Neural cell (in vitro differentiated cells): ENCODE measurements at regions not wholly inside any gene's neighbourhood (a gene's known extent, or its start where the extent isn't known, plus 50 kb on each side); places are given as distances from the start of the nearest gene placed in this dataset.

Experiments
- H2AFZ ChIP-seq: fragments of 200-600, 300-800 bp; sonication (generic), shearing (Covaris generic); 2 replicates; pipeline ENCODE4 v1.6.0; 2014; ENCODE audit warnings: low read depth, mild to moderate bottlenecking, antibody characterized with exemption, low read length, moderate library complexity
- H3F3A ChIP-seq: fragments of 200-600 bp; shearing (Covaris generic); 2 replicates; pipeline ENCODE4 v1.6.1; 2016; ENCODE audit warnings: mild to moderate bottlenecking, moderate library complexity, mixed read lengths, antibody characterized with exemption, low read length; ENCODE audit not compliant: insufficient read depth, poor library complexity, severe bottlenecking
- H3K27ac ChIP-seq: fragments of 200-600, 300-800 bp; sonication (generic), shearing (Covaris generic); 2 replicates; pipeline ENCODE4 v1.5.1; 2014; ENCODE audit warnings: mild to moderate bottlenecking, low read length, moderate library complexity
- H3K27me3 ChIP-seq: fragments of 300-800, 200-600 bp; sonication (generic), shearing (Covaris generic); 2 replicates; pipeline ENCODE4 v1.6.0; 2014; ENCODE audit warnings: mild to moderate bottlenecking, low read depth, low read length, moderate library complexity; ENCODE audit not compliant: insufficient read depth
- H3K36me3 ChIP-seq: fragments of 300-800, 200-600 bp; sonication (generic), shearing (Covaris generic); 2 replicates; pipeline ENCODE4 v1.5.1; 2014; ENCODE audit warnings: mild to moderate bottlenecking, antibody characterized with exemption, low read length, moderate library complexity; ENCODE audit not compliant: insufficient read depth
- H3K4me2 ChIP-seq: fragments of 300-800, 200-600 bp; sonication (generic), shearing (Covaris generic); 2 replicates; pipeline ENCODE4 v1.6.0; 2014; ENCODE audit warnings: mild to moderate bottlenecking, low read length
- H3K4me3 ChIP-seq: fragments of 300-800, 200-600 bp; sonication (generic), shearing (Covaris generic); 2 replicates; pipeline ENCODE4 v1.5.1; 2014; ENCODE audit warnings: mild to moderate bottlenecking, low read length, moderate library complexity
- H3K79me2 ChIP-seq: fragments of 200-600 bp; shearing (Covaris generic); replicated peaks from 2 replicates; pipeline ENCODE4 v1.6.0; 2014; ENCODE audit warnings: mild to moderate bottlenecking, low read length, moderate library complexity; ENCODE audit not compliant: insufficient read depth
- H3K9ac ChIP-seq: fragments of 300-800, 200-600 bp; sonication (generic), shearing (Covaris generic); 2 replicates; pipeline ENCODE4 v1.6.1; 2016; ENCODE audit warnings: mild to moderate bottlenecking, low read length, mixed read lengths
- H3K9me2 ChIP-seq: fragments of 200-600 bp; shearing (Covaris generic); 2 replicates; pipeline ENCODE4 v1.6.1; 2016; ENCODE audit warnings: mild to moderate bottlenecking, low read length, mixed read lengths; ENCODE audit not compliant: insufficient read depth
- H3K9me3 ChIP-seq: fragments of 200-600, 300-800 bp; sonication (generic), shearing (Covaris generic); 2 replicates; pipeline ENCODE4 v1.6.1; 2016; ENCODE audit warnings: mild to moderate bottlenecking, mixed run types, low read length, moderate library complexity, mixed read lengths
- H4K20me1 ChIP-seq: fragments of 200-600 bp; shearing (Covaris generic); 2 replicates; pipeline ENCODE4 v1.6.1; 2016; ENCODE audit warnings: mild to moderate bottlenecking, mixed run types; ENCODE audit not compliant: insufficient read depth
- CTCF ChIP-seq: fragments of 450-650 bp; IDR thresholded peaks from 2 replicates; pipeline ENCODE4 v1.5.1; 2014; ENCODE audit warnings: antibody characterized with exemption, mild to moderate bottlenecking, moderate library complexity; ENCODE audit not compliant: poor library complexity, severe bottlenecking
- EP300 ChIP-seq: fragments of 450-650 bp; conservative IDR thresholded peaks from 2 replicates; pipeline ENCODE4 v1.6.1; 2014; ENCODE audit warnings: antibody characterized with exemption, mild to moderate bottlenecking, moderate library complexity; ENCODE audit not compliant: poor library complexity, severe bottlenecking
- EZH2 ChIP-seq: fragments of 200-600, 300-800 bp; shearing (Covaris generic), sonication (generic); IDR thresholded peaks from 2 replicates; pipeline ENCODE4 v1.6.1; 2014; ENCODE audit warnings: antibody characterized with exemption, low read length, borderline replicate concordance, mild to moderate bottlenecking; ENCODE audit not compliant: insufficient read depth, poor library complexity, severe bottlenecking
- MXI1 ChIP-seq: fragments of 450-650 bp; conservative IDR thresholded peaks from 2 replicates; pipeline ENCODE4 v1.6.1; 2014; ENCODE audit warnings: antibody characterized with exemption, mild to moderate bottlenecking; ENCODE audit not compliant: poor library complexity, severe bottlenecking
- POLR2AphosphoS5 ChIP-seq: IDR thresholded peaks from 2 replicates; pipeline ENCODE4 v1.6.1; 2012
- RAD21 ChIP-seq: fragments of 450-650 bp; conservative IDR thresholded peaks from 2 replicates; pipeline ENCODE4 v1.6.1; 2014; ENCODE audit warnings: antibody characterized with exemption, mild to moderate bottlenecking, moderate library complexity
- REST ChIP-seq: IDR thresholded peaks from 2 replicates; pipeline ENCODE4 v1.6.1; 2012; ENCODE audit warnings: borderline replicate concordance
- SMC3 ChIP-seq: fragments of 450-650 bp; conservative IDR thresholded peaks from 2 replicates; pipeline ENCODE4 v1.6.1; 2014; ENCODE audit warnings: antibody characterized with exemption, mild to moderate bottlenecking, moderate library complexity; ENCODE audit not compliant: poor library complexity

- Histone ChIP-seq H3K27ac (no peak overlapping the region), H3K9ac (no peak overlapping the region), H3F3A (no peaks in the 10 kb centered on the region), H3K36me3 (no peaks in the 10 kb centered on the region), H2AFZ (no peak overlapping the region), H3K9me3 (no peaks in the 10 kb centered on the region), H3K4me3 (no peak overlapping the region), H3K27me3 (no peaks in the 10 kb centered on the region), H4K20me1 (no peaks in the 10 kb centered on the region), H3K9me2 (no peaks in the 10 kb centered on the region), H3K79me2 (no peaks in the 10 kb centered on the region), H3K4me2 (no peak overlapping the region)
- TF ChIP-seq MXI1 (no peak), SMC3 (no peak), RAD21 (no peak), REST (no peak), CTCF (no peak), EP300 (no peak), EZH2 (no peak)
These were observed 959.9 kb upstream of the AMELY start for GRCh38 chrY:7871304-7871932.

GRCh38 chrY:7866976-7867375 is 955.4 kb upstream of the AMELY start:
- Histone ChIP-seq H3K4me3 (no peak overlapping the region), H3K79me2 (no peaks in the 10 kb centered on the region), H3K9me3 (no peaks in the 10 kb centered on the region), H3K9me2 (no peaks in the 10 kb centered on the region), H2AFZ (no peak overlapping the region), H3K27ac (no peak overlapping the region), H3K27me3 (no peaks in the 10 kb centered on the region), H3K36me3 (no peaks in the 10 kb centered on the region), H3K9ac (no peak overlapping the region), H4K20me1 (no peaks in the 10 kb centered on the region), H3K4me2 (no peak overlapping the region), H3F3A (no peaks in the 10 kb centered on the region)
- no peak for TF ChIP-seq RAD21
- peak; percentile 25 for TF ChIP-seq POLR2AphosphoS5
- TF ChIP-seq EP300 = no peak
